GM12878 (cell line): ENCODE measurements at regions not wholly inside any gene's neighbourhood (a gene's known extent, or its start where the extent isn't known, plus 50 kb on each side); places are given as distances from the start of the nearest gene placed in this dataset.

ENCODE experiments used
- ATAC-seq: fragments of 200-7000 bp; cut with Tn5 transposase; 3 replicates; pipeline ENCODE4 v1.9.1; 2020; ENCODE audit warnings: mild to moderate bottlenecking, moderate library complexity
- BruUV-seq: library from RNA; stranded (reverse); fragments of 400-500 nt; replicated peaks from 2 replicates; lab custom pipeline; 2021; lab: Mats Ljungman, UMichigan
- CTCF ChIA-PET: fragments of 300-600 bp; sonication (Branson Sonifier 250); formaldehyde crosslinking; extraction: SDS; loops from one replicate; lab custom pipeline; 2021; ENCODE audit warnings: inconsistent platforms; lab: Yijun Ruan, JAX
- POLR2A ChIA-PET: fragments of 350-600 bp; formaldehyde crosslinking; extraction: SDS; loops from one replicate; lab custom pipeline; 2021; ENCODE audit warnings: inconsistent platforms; lab: Charles Lee
- RAD21 ChIA-PET: fragments of 300-600 bp; sonication (Branson Sonifier 250); formaldehyde crosslinking; loops from one replicate; lab custom pipeline; 2023; ENCODE audit warnings: antibody characterized with exemption; ENCODE audit not compliant: unreplicated experiment; lab: Charles Lee
- SMC1A ChIA-PET: fragments of 300-600 bp; sonication (Branson Sonifier 250); formaldehyde crosslinking; loops from one replicate; lab custom pipeline; 2023; ENCODE audit not compliant: unreplicated experiment, uncharacterized antibody; lab: Charles Lee
- DNase-seq: peaks from one replicate; pipeline ENCODE4 v3.0.0-alpha.2; 2011; ENCODE audit warnings: low read depth, low spot score
- FAIRE-seq: peaks from 3 replicates; lab custom pipeline; 2011; peaks lifted over from hg19 to GRCh38; lab: Jason Lieb, UNC
- H2AFZ ChIP-seq: 2 replicates; pipeline ENCODE4 v1.6.0; 2011; ENCODE audit warnings: low read depth, low read length, control low read depth; ENCODE audit not compliant: control insufficient read depth
- H3K27ac ChIP-seq: 2 replicates; pipeline ENCODE4 v1.5.1; 2011; ENCODE audit warnings: control low read depth; ENCODE audit not compliant: control insufficient read depth, insufficient read depth
- H3K27me3 ChIP-seq, 2 experiments: replicated peaks in 1 of 2; 2 replicates each; pipeline versions ENCODE4 v1.6.0 to v1.6.1; 2011; ENCODE audit warnings: low read length in 1 of 2; ENCODE audit not compliant: control insufficient read depth in 2 of 2, insufficient read depth in 2 of 2
- H3K36me3 ChIP-seq, 2 experiments: 2 replicates each; pipeline ENCODE4 v1.5.1; 2011; ENCODE audit warnings: low read length in 1 of 2; ENCODE audit not compliant: control insufficient read depth in 2 of 2, insufficient read depth in 2 of 2
- H3K4me1 ChIP-seq: 2 replicates; pipeline ENCODE4 v1.6.1; 2011; ENCODE audit warnings: mild to moderate bottlenecking, low read length, moderate library complexity, mixed read lengths; ENCODE audit not compliant: control insufficient read depth, insufficient read depth
- H3K4me2 ChIP-seq: 2 replicates; pipeline ENCODE4 v1.6.0; 2011; ENCODE audit warnings: control low read depth; ENCODE audit not compliant: control insufficient read depth, insufficient read depth
- H3K4me3 ChIP-seq: fragments of 200-600 bp; sonication (generic); 2 replicates; pipeline ENCODE4 v1.5.1; 2016
- H3K79me2 ChIP-seq: 2 replicates; pipeline ENCODE4 v1.6.0; 2011; ENCODE audit warnings: low read length; ENCODE audit not compliant: control insufficient read depth, insufficient read depth
- H3K9ac ChIP-seq: 2 replicates; pipeline ENCODE4 v1.8.0; 2011; ENCODE audit warnings: low read length, control low read depth, mixed read lengths; ENCODE audit not compliant: control insufficient read depth, insufficient read depth
- H3K9me3 ChIP-seq: replicated peaks from 3 replicates; pipeline ENCODE4 v1.5.1; 2011; ENCODE audit warnings: mild to moderate bottlenecking, low read length; ENCODE audit not compliant: control insufficient read depth, insufficient read depth
- H4K20me1 ChIP-seq: 2 replicates; pipeline ENCODE4 v1.6.0; 2011; ENCODE audit not compliant: control insufficient read depth, insufficient read depth
- ASH2L ChIP-seq: fragments of 300-600, 200-600 bp; sonication (generic); IDR thresholded peaks from 2 replicates; pipeline ENCODE4 v1.6.1; 2017; ENCODE audit warnings: low read depth, mild to moderate bottlenecking, borderline replicate concordance
- CBX5 ChIP-seq: sonication (generic); IDR thresholded peaks from 2 replicates; pipeline ENCODE4 v1.6.1; 2016; ENCODE audit warnings: low read depth, moderate library complexity, mild to moderate bottlenecking, inconsistent platforms
- CHD4 ChIP-seq: fragments of 200-600 bp; sonication (generic); IDR thresholded peaks from 2 replicates; pipeline ENCODE4 v1.6.1; 2016; ENCODE audit warnings: mild to moderate bottlenecking
- HDAC6 ChIP-seq: fragments of 200-600 bp; sonication (generic); IDR thresholded peaks from one replicate; pipeline ENCODE4 v1.8.0; 2017; ENCODE audit warnings: antibody characterized with exemption; ENCODE audit not compliant: unreplicated experiment
- PML ChIP-seq: IDR thresholded peaks from 2 replicates; pipeline ENCODE4 v1.6.1; 2012; ENCODE audit warnings: low read length, inconsistent platforms
- POU2F2 ChIP-seq: IDR thresholded peaks from 3 replicates; pipeline ENCODE4 v1.6.1; 2011; ENCODE audit warnings: low read depth, mild to moderate bottlenecking, low read length, borderline replicate concordance
- RFX5 ChIP-seq: IDR thresholded peaks from 2 replicates; pipeline ENCODE4 v1.6.1; 2011; ENCODE audit warnings: low read depth, low read length, improper control_type of control experiment
- SIX5 ChIP-seq: IDR thresholded peaks from 2 replicates; pipeline ENCODE4 v1.6.1; 2011; ENCODE audit warnings: mild to moderate bottlenecking, low read depth, low read length, moderate library complexity; ENCODE audit not compliant: severe bottlenecking
- SUZ12 ChIP-seq: fragments of 200-600 bp; sonication (generic); IDR thresholded peaks from one replicate; pipeline ENCODE4 v1.6.1; 2018; ENCODE audit warnings: antibody characterized with exemption, mild to moderate bottlenecking; ENCODE audit not compliant: unreplicated experiment
- TARDBP ChIP-seq: IDR thresholded peaks from 2 replicates; pipeline ENCODE4 v1.6.1; 2016; ENCODE audit warnings: borderline replicate concordance
- TCF7 ChIP-seq: IDR thresholded peaks from 2 replicates; pipeline ENCODE4 v1.6.1; 2014; ENCODE audit warnings: antibody characterized with exemption, borderline replicate concordance
- WGBS: methylation state at CpG from one replicate; pipeline ENCODE4 v1.1.6; 2016; ENCODE audit warnings: low lambda C conversion rate; ENCODE audit not compliant: insufficient replicate concordance, insufficient coverage; ENCODE audit errors: missing lambda C conversion rate; 5-methylcytosine and 5-hydroxymethylcytosine counted together
- in situ Hi-C: fragments of 300-500 bp; cut with MboI; formaldehyde crosslinking; loops from 9 replicates; pipeline ENCODE4 v1.14.3; 2018; ENCODE audit warnings: mixed read lengths
- intact Hi-C: fragments of 100-400 bp; cut with micrococcal nuclease; formaldehyde crosslinking; loops from one replicate; pipeline ENCODE4 v1.14.2; 2022; ENCODE audit not compliant: unreplicated experiment
- TF ChIP-seq, protein P1 (sequence below): fragments of 450-650 bp; IDR thresholded peaks from 2 replicates; pipeline ENCODE4 v1.6.1; 2017; ENCODE audit warnings: mild to moderate bottlenecking, moderate library complexity
- TF ChIP-seq, protein P2 (sequence below): fragments of 450-650 bp; IDR thresholded peaks from 2 replicates; pipeline ENCODE4 v1.6.1; 2016; ENCODE audit warnings: mild to moderate bottlenecking
- TF ChIP-seq, protein P3 (sequence below): IDR thresholded peaks from 2 replicates; pipeline ENCODE4 v1.6.1; 2012; ENCODE audit warnings: mild to moderate bottlenecking, low read depth, low read length

DNA sequence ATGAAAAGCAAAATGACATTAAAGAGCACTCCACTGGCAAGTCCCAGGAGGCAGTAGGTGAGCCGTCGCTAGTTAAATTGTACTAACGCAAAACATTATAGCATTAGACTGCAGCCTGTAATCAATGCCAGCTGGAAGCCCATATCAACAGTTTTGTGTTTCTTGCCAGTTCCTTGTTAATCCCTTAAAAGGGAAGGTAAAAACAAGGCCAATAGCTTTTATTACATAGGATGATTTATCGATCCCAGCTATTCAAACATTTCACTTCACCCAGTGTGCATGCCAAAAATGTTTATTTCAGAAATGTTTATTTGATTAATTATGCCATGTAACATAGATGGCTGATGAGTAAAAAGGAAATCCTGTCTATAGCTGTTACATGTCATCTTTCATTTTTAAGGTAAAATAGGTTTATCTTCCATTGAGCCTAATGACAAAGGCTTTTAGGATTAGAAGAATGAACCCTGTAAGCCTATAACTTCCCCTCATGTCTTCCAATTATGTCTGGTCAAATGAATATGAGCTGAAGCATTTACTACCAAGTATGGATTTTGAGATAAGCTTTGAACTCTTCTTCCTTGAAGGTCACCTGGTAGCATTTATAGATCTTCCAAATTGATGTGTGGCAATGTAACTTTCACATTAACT is 591.2 kb downstream of the RNF144A start:
- ChIA-PET CTCF (interaction anchor here (0.9 to 1.1 kb wide), 3 partner anchors 10 to 117 kb away, joined by 3 read pairs; no protein-coding TSS in a partner anchor), SMC1A (interaction anchor here (0.7 to 1.8 kb wide), 10 partner anchors 9 to 231 kb away, joined by 3 to 5 read pairs (median 4); no protein-coding TSS in a partner anchor), RAD21 (interaction anchor here (0.9 to 1.4 kb wide), 5 partner anchors 9 to 81 kb away, joined by 3 to 5 read pairs (median 4); no protein-coding TSS in a partner anchor), POLR2A (no interaction called here)
- no peak for DNase-seq
- no peak for ATAC-seq
- in situ Hi-C loops (no loop called here), intact Hi-C loops (no loop called here)
- no peak overlapping the region for H3K9ac ChIP-seq
- BruUV-seq: no TSS peak
- 63% methylated on average over 4 of the region's 4 CpGs for WGBS
- H3K79me2 ChIP-seq: no peaks in the 10 kb centered on the region
- no peaks in the 10 kb centered on the region for H3K27me3 ChIP-seq
- H3K4me1 ChIP-seq: no peaks in the 10 kb centered on the region
- H2AFZ ChIP-seq: no peak overlapping the region
- H3K4me2 ChIP-seq: no peak overlapping the region
- H4K20me1 ChIP-seq: no peaks in the 10 kb centered on the region
- no peak for FAIRE-seq
- H3K36me3 ChIP-seq: no peaks in the 10 kb centered on the region
- H3K9me3 ChIP-seq: no peaks in the 10 kb centered on the region; the same call in 2 of the 3 replicates
- no peak overlapping the region for H3K27ac ChIP-seq
- H3K4me3 ChIP-seq: no peak overlapping the region
- TF ChIP-seq ASH2L (no peak), POU2F2 (no peak), PML (no peak), CHD4 (no peak), TCF7 (no peak), HDAC6 (no peak), RFX5 (no peak), SIX5 (no peak), TARDBP (no peak), CBX5 (no peak), SUZ12 (no peak)
- TF ChIP-seq, protein P1, sequence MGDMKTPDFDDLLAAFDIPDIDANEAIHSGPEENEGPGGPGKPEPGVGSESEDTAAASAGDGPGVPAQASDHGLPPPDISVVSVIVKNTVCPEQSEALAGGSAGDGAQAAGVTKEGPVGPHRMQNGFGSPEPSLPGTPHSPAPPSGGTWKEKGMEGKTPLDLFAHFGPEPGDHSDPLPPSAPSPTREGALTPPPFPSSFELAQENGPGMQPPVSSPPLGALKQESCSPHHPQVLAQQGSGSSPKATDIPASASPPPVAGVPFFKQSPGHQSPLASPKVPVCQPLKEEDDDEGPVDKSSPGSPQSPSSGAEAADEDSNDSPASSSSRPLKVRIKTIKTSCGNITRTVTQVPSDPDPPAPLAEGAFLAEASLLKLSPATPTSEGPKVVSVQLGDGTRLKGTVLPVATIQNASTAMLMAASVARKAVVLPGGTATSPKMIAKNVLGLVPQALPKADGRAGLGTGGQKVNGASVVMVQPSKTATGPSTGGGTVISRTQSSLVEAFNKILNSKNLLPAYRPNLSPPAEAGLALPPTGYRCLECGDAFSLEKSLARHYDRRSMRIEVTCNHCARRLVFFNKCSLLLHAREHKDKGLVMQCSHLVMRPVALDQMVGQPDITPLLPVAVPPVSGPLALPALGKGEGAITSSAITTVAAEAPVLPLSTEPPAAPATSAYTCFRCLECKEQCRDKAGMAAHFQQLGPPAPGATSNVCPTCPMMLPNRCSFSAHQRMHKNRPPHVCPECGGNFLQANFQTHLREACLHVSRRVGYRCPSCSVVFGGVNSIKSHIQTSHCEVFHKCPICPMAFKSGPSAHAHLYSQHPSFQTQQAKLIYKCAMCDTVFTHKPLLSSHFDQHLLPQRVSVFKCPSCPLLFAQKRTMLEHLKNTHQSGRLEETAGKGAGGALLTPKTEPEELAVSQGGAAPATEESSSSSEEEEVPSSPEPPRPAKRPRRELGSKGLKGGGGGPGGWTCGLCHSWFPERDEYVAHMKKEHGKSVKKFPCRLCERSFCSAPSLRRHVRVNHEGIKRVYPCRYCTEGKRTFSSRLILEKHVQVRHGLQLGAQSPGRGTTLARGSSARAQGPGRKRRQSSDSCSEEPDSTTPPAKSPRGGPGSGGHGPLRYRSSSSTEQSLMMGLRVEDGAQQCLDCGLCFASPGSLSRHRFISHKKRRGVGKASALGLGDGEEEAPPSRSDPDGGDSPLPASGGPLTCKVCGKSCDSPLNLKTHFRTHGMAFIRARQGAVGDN: no peak
- TF ChIP-seq, protein P2, sequence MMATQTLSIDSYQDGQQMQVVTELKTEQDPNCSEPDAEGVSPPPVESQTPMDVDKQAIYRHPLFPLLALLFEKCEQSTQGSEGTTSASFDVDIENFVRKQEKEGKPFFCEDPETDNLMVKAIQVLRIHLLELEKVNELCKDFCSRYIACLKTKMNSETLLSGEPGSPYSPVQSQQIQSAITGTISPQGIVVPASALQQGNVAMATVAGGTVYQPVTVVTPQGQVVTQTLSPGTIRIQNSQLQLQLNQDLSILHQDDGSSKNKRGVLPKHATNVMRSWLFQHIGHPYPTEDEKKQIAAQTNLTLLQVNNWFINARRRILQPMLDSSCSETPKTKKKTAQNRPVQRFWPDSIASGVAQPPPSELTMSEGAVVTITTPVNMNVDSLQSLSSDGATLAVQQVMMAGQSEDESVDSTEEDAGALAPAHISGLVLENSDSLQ: no peak
- TF ChIP-seq, protein P3, sequence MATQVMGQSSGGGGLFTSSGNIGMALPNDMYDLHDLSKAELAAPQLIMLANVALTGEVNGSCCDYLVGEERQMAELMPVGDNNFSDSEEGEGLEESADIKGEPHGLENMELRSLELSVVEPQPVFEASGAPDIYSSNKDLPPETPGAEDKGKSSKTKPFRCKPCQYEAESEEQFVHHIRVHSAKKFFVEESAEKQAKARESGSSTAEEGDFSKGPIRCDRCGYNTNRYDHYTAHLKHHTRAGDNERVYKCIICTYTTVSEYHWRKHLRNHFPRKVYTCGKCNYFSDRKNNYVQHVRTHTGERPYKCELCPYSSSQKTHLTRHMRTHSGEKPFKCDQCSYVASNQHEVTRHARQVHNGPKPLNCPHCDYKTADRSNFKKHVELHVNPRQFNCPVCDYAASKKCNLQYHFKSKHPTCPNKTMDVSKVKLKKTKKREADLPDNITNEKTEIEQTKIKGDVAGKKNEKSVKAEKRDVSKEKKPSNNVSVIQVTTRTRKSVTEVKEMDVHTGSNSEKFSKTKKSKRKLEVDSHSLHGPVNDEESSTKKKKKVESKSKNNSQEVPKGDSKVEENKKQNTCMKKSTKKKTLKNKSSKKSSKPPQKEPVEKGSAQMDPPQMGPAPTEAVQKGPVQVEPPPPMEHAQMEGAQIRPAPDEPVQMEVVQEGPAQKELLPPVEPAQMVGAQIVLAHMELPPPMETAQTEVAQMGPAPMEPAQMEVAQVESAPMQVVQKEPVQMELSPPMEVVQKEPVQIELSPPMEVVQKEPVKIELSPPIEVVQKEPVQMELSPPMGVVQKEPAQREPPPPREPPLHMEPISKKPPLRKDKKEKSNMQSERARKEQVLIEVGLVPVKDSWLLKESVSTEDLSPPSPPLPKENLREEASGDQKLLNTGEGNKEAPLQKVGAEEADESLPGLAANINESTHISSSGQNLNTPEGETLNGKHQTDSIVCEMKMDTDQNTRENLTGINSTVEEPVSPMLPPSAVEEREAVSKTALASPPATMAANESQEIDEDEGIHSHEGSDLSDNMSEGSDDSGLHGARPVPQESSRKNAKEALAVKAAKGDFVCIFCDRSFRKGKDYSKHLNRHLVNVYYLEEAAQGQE: no peak
